ENCODE measurements at regions not wholly inside any gene's neighbourhood (a gene's known extent, or its start where the extent isn't known, plus 50 kb on each side); places are given as distances from the start of the nearest gene placed in this dataset.
"Not testable (repeated sequence)": the region's sequence is repeated elsewhere in the genome, so short reads cannot be mapped to it uniquely, and the experiment has no call there.

GRCh38 chr5:167339205-167339604 lies 952.2 kb upstream of the WWC1 start:
- DNase-seq (ENCODE audit: low spot score), result no peak

GRCh38 chr5:167346461-167346860 lies 945.0 kb upstream of the WWC1 start:
- DNase-seq (ENCODE audit: low spot score), result no peak

DNA sequence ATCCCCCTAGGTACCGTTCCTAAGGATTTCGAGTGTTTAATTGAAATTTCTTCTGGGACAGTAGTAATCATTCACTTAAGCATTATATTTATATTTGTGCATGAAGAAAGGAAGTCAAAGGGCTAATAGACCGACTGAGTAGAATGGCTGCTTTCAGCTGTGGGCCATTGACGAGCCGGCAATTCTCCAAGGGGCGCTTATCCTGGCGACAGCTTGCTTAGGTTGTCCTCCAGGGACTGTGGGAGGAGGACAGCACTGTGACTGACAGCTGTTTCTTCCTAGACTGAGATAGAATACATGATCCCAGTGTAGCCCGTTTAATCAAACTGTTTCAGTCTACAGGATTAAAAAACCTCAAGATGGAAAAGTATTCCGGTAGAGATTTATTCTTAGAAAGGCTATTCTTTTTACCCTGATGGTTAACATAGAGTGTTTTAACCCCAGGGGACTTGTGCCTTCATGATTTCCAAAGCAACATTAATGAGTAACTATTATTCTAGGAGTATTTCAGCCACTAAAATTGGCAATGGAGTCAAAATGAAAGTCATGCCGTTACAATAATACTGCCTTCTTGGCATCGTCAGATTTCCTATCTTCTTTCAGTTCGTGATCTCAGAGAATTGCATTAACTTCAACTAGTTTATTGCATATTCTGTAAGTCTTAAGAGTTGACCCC lies 943.1 kb upstream of the WWC1 start:
- no peak for DNase-seq (ENCODE audit: low spot score)

GRCh38 chr5:167348980-167349379 lies 942.5 kb upstream of the WWC1 start:
- DNase-seq (ENCODE audit: low spot score), result no peak

DNA sequence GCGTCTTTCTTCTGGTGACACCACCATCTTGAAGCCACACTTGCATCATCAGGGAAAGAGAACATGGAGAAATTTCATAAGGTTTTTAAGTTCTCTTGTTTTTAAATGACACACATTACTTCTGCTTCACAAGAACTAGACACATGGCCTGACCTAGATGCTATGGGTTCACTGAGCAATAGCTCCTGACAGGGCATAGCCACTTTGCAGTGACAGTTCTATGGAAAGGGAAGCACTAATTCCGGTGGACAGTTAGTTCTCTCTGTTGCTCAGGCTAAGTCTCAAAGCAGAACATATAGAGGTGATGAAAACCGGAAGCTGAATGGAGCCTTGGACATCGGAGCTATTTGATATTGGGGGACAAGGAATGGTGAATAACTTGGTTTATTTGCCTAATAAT lies 940.1 kb upstream of the WWC1 start:
- no peak for DNase-seq (ENCODE audit: low spot score)

DNA sequence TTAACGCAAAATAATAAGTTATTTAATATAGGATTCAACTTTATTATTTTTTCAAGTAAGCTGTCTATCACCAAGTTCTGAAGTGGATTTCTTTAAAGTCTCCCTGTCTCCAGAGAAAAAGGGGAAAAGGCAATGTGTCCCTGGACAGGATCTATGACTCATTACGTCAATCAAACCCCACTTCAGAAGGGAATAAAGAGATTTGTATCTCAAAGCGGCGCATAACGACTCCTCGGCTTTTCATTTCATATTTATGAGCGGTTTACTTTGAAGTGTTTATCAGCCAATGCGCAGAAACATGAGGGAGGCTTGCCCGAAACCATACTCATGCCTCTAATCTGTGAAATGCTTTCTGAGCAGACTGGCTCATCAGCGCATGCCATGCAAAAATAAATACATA lies 938.6 kb upstream of the WWC1 start:
- no peak for DNase-seq (ENCODE audit: low spot score)

GRCh38 chr5:167355346-167355745 lies 936.1 kb upstream of the WWC1 start:
- no peak for DNase-seq (ENCODE audit: low spot score)

DNA sequence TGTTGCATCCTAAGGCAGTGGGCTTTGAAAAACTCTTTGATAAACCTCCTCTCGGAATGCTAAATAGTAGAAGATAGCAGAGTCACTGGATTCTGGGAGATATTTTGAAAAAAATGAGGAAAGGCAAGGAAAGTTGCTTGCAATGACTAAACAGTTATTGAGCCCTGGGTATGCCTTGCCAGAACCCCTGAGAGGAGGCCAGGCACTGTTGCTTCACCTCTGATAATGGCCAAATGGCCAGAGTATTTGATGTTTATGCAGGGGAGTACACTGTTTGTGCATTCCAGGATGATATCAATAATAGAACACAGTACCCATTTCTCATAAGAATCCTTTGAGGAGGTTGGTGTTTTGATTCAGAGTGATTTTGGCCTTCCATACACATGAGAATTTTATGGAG lies 935.1 kb upstream of the WWC1 start:
- DNase-seq (ENCODE audit: low spot score), result no peak

DNA sequence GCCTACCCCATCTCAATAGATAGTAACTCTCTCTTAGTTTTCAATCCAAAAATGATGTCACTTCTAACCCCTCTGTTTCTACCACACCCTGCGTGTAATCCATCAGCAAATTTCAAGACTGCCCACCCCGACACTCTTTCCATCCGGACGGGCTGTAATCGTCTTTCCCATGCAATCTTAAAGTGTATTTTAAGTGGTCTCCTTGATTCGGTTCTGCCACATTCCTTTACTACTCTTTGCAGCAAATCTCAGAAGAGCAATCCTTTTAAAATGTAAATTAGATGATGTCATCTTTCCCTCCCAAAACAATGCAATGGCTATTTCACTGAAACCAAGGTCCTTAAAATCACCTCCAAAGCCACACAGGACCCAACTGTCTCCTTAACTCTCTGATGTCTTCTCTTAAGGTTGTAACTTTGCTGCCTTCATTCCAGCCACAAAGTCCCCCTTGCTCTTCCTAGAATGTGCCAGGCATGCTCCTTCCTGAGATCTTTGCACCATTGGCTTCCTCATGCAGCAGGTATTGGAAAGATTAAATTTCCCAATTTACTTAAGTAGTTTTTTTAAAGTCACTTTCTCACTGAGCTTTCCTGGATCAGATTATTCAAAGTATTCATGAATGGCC lies 932.5 kb upstream of the WWC1 start:
- DNase-seq (ENCODE audit: low spot score), result no peak

- no peak for DNase-seq (ENCODE audit: low spot score)
Observed at GRCh38 chr5:167361795-167362194, 929.6 kb upstream of the WWC1 start.

GRCh38 chr5:167363065-167363464 lies 928.4 kb upstream of the WWC1 start:
- no peak for DNase-seq (ENCODE audit: low spot score)

DNA sequence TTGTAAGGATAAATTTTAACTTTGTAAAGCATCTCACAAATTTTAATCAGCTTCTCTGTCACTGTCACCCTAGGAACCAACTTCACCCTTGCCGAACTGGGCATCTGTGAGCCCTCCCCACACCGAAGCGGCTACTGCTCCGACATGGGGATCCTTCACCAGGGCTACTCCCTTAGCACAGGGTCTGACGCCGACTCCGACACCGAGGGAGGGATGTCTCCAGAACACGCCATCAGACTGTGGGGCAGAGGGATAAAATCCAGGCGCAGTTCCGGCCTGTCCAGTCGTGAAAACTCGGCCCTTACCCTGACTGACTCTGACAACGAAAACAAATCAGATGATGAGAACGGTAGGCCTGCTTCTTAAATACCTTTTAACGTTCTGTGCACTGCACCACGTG lies 916.3 kb upstream of the WWC1 start:
- no peak for DNase-seq (ENCODE audit: low spot score)

DNA sequence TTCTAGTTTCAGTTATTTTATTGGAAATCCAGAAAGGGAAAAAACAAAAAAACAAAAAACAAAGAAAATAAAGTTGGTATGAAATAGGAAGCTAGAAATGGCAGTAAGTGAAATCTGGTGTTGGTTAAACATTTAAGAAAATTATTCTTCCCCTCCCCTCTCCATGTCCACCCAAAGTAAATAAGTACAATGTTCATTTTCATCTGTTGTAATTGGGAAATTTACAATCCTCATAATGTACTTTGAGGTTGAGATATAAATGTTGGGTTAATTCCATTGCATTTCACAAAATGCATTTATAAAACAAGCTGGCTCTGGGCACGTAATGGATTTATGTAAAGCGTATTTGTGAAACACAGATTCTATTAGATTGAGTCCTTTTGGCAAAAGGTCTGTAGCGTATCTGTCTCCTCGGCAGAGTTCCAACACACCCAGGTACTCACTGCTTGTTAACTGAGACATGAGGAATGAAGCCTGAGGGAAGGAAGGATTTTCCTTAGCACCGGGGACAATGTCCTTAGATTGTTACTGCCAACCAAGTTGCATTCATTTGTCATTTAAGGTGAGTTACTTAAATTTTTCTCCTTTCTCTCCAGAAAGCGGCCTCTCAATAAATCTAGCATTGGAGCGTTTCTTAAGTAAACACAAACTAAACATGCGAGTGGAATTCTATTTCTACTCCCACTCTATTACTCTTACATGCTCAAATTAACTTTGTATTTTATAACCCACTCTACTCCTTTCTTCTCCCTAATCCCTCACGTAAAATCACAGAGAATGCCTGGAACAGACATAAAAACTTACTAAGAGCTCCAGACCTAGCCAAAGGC lies 912.3 kb upstream of the WWC1 start:
- no peak for DNase-seq (ENCODE audit: low spot score)

GRCh38 chr5:167381457-167381856 lies 910.0 kb upstream of the WWC1 start:
- no peak for DNase-seq (ENCODE audit: low spot score)

DNA sequence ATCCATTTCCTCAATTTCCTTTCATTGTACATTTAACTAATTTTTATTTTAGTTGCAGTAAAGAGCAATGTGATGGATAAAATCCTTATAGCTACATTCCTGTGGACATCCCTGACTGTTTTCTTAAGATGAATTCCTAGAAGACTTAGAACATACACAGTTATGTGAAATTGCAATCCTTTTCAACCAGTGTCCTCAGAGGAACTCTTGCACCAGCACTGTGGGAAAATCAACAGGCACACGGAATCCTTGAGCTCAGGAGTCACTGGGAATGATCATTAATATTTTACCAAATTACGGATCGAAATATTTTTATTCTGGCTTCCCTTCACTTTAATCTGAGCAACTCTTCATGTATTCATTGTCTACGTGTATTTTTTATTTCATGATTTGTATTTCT lies 901.9 kb upstream of the WWC1 start:
- no peak for DNase-seq (ENCODE audit: low spot score)

GRCh38 chr5:167391286-167391685 lies 900.2 kb upstream of the WWC1 start:
- not testable (repeated sequence) for DNase-seq (ENCODE audit: low spot score)

DNA sequence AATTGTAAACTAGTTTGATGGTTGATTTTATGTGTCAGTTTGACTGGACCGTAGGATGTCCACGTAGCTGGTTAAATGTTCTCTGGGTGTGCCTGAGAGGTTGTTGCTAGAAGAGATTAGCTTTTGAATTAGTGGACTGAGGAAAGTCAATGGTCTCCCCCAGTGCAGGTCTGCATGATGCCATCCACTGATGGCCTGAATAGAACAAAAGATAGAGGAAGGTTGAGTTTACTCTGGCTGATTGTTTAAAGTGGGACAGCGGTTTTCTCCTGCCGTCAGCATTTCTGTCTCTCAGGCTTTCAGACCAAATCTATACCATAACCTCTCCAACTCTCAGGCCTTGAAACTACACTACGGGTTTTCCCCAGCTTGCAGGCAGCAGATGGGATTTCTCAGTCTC lies 899.2 kb upstream of the WWC1 start:
- no peak for DNase-seq (ENCODE audit: low spot score)

- DNase-seq (ENCODE audit: low spot score), result no peak
Observed at GRCh38 chr5:167393358-167393757, 898.1 kb upstream of the WWC1 start.

DNA sequence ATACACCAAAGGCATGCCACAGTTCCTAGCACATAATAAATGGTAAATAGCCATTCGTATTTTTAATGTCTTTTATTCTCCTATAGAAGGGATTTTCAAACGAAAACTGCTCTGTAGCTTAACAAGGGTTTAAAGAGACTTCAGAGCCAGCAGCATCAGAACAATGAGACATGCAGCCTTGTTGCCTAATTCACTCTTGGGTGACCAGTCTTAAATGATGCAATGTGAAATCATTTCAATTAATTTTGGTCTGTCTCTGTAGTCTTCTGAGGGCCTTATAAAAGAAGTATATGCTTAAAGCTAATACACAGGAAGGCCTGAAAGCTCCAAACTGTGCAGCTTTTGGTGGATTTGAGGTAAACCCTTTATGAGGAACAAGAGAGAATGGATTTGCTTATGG lies 888.8 kb upstream of the WWC1 start:
- no peak for DNase-seq (ENCODE audit: low spot score)

GRCh38 chr5:167406513-167406912 lies 884.9 kb upstream of the WWC1 start:
- no peak for DNase-seq (ENCODE audit: low spot score)

GRCh38 chr5:167412556-167412955 lies 878.9 kb upstream of the WWC1 start:
- no peak for DNase-seq (ENCODE audit: low spot score)

DNA sequence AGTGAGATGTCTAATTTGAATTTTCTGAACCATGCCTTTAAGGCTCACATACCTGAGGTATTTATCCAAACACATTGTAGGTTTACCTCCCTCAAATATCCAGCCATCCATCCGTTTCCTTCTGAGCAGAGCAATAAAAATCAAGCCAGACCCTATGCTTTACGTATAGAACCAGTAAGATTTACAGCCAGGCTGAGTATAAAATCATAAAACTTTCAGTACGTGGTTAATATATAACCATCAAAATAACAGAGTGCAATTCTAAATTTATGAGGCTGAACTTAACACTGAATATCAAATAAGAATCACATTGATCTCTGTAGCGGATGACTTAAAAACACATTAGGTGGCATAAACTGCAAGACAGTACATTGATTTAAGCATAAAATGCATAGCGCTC lies 877.9 kb upstream of the WWC1 start:
- no peak for DNase-seq (ENCODE audit: low spot score)

DNA sequence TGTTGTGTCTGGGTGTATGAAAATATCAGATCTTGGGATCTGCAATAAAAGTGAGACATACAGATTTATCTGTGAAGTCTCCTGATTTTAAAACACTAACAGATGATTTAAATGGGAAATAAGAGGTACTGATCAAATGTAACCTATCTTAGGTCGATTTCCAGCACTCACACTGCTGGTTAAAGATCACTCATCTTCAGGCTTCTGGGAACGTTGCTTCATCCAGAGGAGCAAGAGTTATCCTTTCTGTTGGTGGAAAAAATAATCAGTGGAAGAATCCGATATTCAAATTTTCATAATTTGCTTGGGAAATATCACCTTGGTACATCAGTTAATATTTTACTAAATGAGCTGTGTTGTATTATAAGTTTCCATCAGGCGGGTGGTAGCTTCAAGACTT lies 876.8 kb upstream of the WWC1 start:
- no peak for DNase-seq (ENCODE audit: low spot score)

Measured in RKO (cell line).